SU-DHL-6 (cell line): ENCODE measurements at regions not wholly inside any gene's neighbourhood (a gene's known extent, or its start where the extent isn't known, plus 50 kb on each side); places are given as distances from the start of the nearest gene placed in this dataset.

ENCODE experiments used
- H2AFZ ChIP-seq: fragments of 200-600 bp; sonication (generic); 2 replicates; pipeline ENCODE4 v1.6.1; 2014; ENCODE audit warnings: low read depth, mild to moderate bottlenecking, moderate library complexity, mixed read lengths, antibody characterized with exemption, low read length; ENCODE audit not compliant: severe bottlenecking
- H3F3A ChIP-seq: fragments of 200-600 bp; shearing (Covaris generic); 2 replicates; pipeline ENCODE4 v1.6.0; 2016; ENCODE audit warnings: antibody characterized with exemption, mild to moderate bottlenecking; ENCODE audit not compliant: insufficient read depth
- H3K27ac ChIP-seq: fragments of 200-600 bp; sonication (generic); 2 replicates; pipeline ENCODE4 v1.5.1; 2016; ENCODE audit warnings: low read depth, mild to moderate bottlenecking, low read length, moderate library complexity, mixed read lengths
- H3K27me3 ChIP-seq: fragments of 200-600 bp; sonication (generic), shearing (Covaris generic); 2 replicates; pipeline ENCODE4 v1.6.0; 2014; ENCODE audit warnings: mild to moderate bottlenecking, low read length
- H3K36me3 ChIP-seq: fragments of 200-600 bp; sonication (generic); 2 replicates; pipeline ENCODE4 v1.6.1; 2014; ENCODE audit warnings: mild to moderate bottlenecking, low read length, mixed read lengths
- H3K4me2 ChIP-seq: fragments of 300-600, 200-600 bp; shearing (Covaris generic), sonication (generic); 2 replicates; pipeline ENCODE4 v1.6.0; 2014; ENCODE audit warnings: low read length, low read depth, mild to moderate bottlenecking; ENCODE audit not compliant: poor library complexity, severe bottlenecking
- H3K4me3 ChIP-seq: fragments of 200-600 bp; sonication (generic); 2 replicates; pipeline ENCODE4 v1.5.1; 2014; ENCODE audit warnings: antibody characterized with exemption, low read length, mild to moderate bottlenecking, mixed read lengths; ENCODE audit not compliant: insufficient read depth, poor library complexity, severe bottlenecking
- H3K79me2 ChIP-seq: fragments of 200-600 bp; sonication (generic); 2 replicates; pipeline ENCODE4 v1.6.1; 2014; ENCODE audit warnings: mild to moderate bottlenecking, low read length, moderate library complexity; ENCODE audit not compliant: insufficient read depth
- H3K9ac ChIP-seq: fragments of 200-600 bp; sonication (generic); 2 replicates; pipeline ENCODE4 v1.7.0; 2014; ENCODE audit warnings: mild to moderate bottlenecking, low read length
- H3K9me2 ChIP-seq: fragments of 200-600 bp; sonication (generic); replicated peaks from 2 replicates; pipeline ENCODE4 v1.6.1; 2014; ENCODE audit warnings: low read length; ENCODE audit not compliant: insufficient read depth
- H3K9me3 ChIP-seq: fragments of 200-600 bp; sonication (generic); 2 replicates; pipeline ENCODE4 v1.6.1; 2014; ENCODE audit warnings: low read length, mixed read lengths; ENCODE audit not compliant: insufficient read depth
- H4K20me1 ChIP-seq: fragments of 200-600 bp; sonication (generic); 2 replicates; pipeline ENCODE4 v1.6.1; 2014; ENCODE audit warnings: low read depth, mild to moderate bottlenecking, antibody characterized with exemption, low read length, moderate library complexity, mixed read lengths
- CTCF ChIP-seq: fragments of 200-600 bp; sonication (generic); IDR thresholded peaks from one replicate; pipeline ENCODE4 v1.5.1; 2017; ENCODE audit warnings: antibody characterized with exemption, mild to moderate bottlenecking, low read length, moderate library complexity; ENCODE audit not compliant: insufficient read depth, poor library complexity, severe bottlenecking
- EZH2phosphoT487 ChIP-seq: fragments of 200-600 bp; sonication (generic), shearing (Covaris generic); conservative IDR thresholded peaks from 2 replicates; pipeline ENCODE4 v1.6.1; 2018; ENCODE audit warnings: mild to moderate bottlenecking, antibody characterized with exemption, low read length, moderate library complexity, mixed read lengths

DNA sequence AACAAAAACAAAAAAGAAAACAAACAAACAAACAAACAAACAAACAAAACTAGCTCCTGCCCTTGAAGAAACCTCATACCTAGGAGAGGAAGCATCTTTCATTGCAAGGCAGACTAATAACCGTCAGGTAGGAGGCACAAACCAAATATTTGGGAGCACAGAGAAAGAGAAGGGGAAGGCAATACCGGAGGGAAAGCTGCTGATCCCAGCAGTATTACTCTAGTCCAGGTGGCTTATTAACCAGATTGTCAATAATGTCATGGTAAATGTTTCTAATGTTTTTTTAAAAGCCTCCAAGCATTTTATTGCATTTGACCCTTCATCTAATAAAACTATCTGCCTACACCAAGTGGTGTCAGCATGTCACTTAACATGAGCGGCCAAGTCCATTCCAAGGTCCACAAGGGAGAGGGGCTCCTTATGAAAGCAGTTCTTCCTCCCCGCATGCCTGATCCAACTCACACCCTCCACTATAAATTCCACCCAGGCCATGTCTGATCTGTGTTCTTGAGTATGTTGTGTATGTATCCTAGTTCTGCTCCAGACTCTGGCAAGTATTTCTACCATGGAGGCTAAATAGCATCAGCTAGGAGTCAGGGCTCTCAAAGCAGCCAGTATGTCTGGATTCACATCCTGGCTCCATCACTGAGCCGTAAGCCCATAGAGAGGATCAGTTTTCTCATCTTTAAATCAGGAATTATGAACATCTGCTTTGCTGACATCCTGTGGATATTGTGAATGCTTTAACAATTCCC is 208.1 kb upstream of the TENM4 start:
- H3K9me3 ChIP-seq, result no peaks in the 10 kb centered on the region
- H2AFZ ChIP-seq, result no peak overlapping the region
- H3K27ac ChIP-seq, result no peak overlapping the region
- H3K9me2 ChIP-seq, result no peaks in the 10 kb centered on the region
- H3F3A ChIP-seq, result no peaks in the 10 kb centered on the region
- no peak overlapping the region for H3K4me3 ChIP-seq
- no peaks in the 10 kb centered on the region for H3K27me3 ChIP-seq
- H3K79me2 ChIP-seq, result no peaks in the 10 kb centered on the region
- TF ChIP-seq CTCF, result no peak
- no peak for TF ChIP-seq EZH2phosphoT487
- no peak overlapping the region for H3K9ac ChIP-seq
- H3K36me3 ChIP-seq, result no peaks in the 10 kb centered on the region
- no peaks in the 10 kb centered on the region for H4K20me1 ChIP-seq
- no peak overlapping the region for H3K4me2 ChIP-seq

GRCh38 chr11:79637219-79637618 is 196.4 kb upstream of the TENM4 start:
- no peak for TF ChIP-seq CTCF
- TF ChIP-seq EZH2phosphoT487, result no peak
- Histone ChIP-seq H3K79me2 (no peaks in the 10 kb centered on the region), H3F3A (no peaks in the 10 kb centered on the region), H4K20me1 (no peaks in the 10 kb centered on the region), H3K9ac (no peak overlapping the region), H3K27me3 (no peaks in the 10 kb centered on the region), H3K36me3 (no peaks in the 10 kb centered on the region), H3K4me2 (no peak overlapping the region), H3K4me3 (no peak overlapping the region), H3K9me2 (no peaks in the 10 kb centered on the region), H3K27ac (no peak overlapping the region), H2AFZ (no peak overlapping the region), H3K9me3 (no peaks in the 10 kb centered on the region)

DNA sequence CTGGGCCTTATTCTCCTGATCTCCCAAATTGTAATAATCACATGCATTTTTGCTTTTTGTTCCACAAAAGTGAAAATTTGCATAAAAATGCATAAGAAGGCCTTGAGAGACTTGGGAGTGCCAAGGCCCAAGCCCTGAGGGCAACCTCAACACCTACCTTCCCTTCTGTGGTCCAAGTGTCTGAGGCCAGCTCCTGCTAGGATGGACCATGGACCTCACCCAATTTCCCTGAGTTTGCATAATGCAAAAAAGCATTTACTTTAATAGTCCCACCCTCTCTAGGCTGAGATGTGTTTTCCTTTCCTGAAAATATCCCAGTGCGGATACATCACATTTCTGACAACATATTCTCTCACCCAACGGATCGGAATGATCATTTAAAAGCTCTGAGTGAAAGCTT is 194.1 kb upstream of the TENM4 start:
- Histone ChIP-seq H3K9me3 (no peaks in the 10 kb centered on the region), H3K36me3 (no peaks in the 10 kb centered on the region), H3K9ac (no peak overlapping the region), H3F3A (no peaks in the 10 kb centered on the region), H4K20me1 (no peaks in the 10 kb centered on the region), H3K27me3 (no peaks in the 10 kb centered on the region), H3K4me2 (no peak overlapping the region), H3K9me2 (no peaks in the 10 kb centered on the region), H3K4me3 (no peak overlapping the region), H3K79me2 (no peaks in the 10 kb centered on the region), H3K27ac (no peak overlapping the region), H2AFZ (no peak overlapping the region)
- TF ChIP-seq EZH2phosphoT487 (no peak), CTCF (no peak)
